Type B pancreatic cell (in vitro differentiated cells): ENCODE measurements at regions not wholly inside any gene's neighbourhood (a gene's known extent, or its start where the extent isn't known, plus 50 kb on each side); places are given as distances from the start of the nearest gene placed in this dataset.

Source experiments
- DNase-seq: peaks from one replicate; pipeline ENCODE4 v3.0.0; 2021; ENCODE audit warnings: mixed read lengths; ENCODE audit not compliant: unreplicated experiment; ENCODE audit errors: extremely low spot score
- H3K27ac Mint-ChIP-seq: 2 replicates; pipeline ENCODE4 v1.8.0; 2021; ENCODE audit warnings: mild to moderate bottlenecking, mixed read lengths
- H3K27me3 Mint-ChIP-seq: 2 replicates; pipeline ENCODE4 v1.8.0; 2021; ENCODE audit warnings: mixed read lengths
- H3K36me3 Mint-ChIP-seq: 2 replicates; pipeline ENCODE4 v1.8.0; 2021; ENCODE audit warnings: mixed read lengths
- H3K4me1 Mint-ChIP-seq: one replicate; pipeline ENCODE4 v1.8.0; 2021; ENCODE audit warnings: mixed read lengths; ENCODE audit not compliant: unreplicated experiment
- H3K4me3 Mint-ChIP-seq: 2 replicates; pipeline ENCODE4 v1.8.0; 2021; ENCODE audit warnings: mild to moderate bottlenecking, mixed read lengths
- H3K9me3 Mint-ChIP-seq: 2 replicates; pipeline ENCODE4 v1.8.0; 2021; ENCODE audit warnings: mixed read lengths
- CTCF ChIP-seq: fragments of 200-600 bp; sonication (generic); conservative IDR thresholded peaks from 2 replicates; pipeline ENCODE4 v1.5.0; 2021; ENCODE audit warnings: antibody characterized with exemption, mild to moderate bottlenecking

GRCh38 chr9:82375041-82375440, 386.5 kb downstream of the SPATA31D1 start:
- no peak for TF ChIP-seq CTCF
- Mint-ChIP-seq H3K4me3 (no peak overlapping the region), H3K4me1 (no peaks in the 10 kb centered on the region), H3K27ac (no peak overlapping the region), H3K36me3 (no peaks in the 10 kb centered on the region), H3K27me3 (peaks cover 6% of the 10 kb centered on the region), H3K9me3 (peaks cover 10% of the 10 kb centered on the region)
- no peak for DNase-seq

GRCh38 chr9:82376677-82377232, 388.2 kb downstream of the SPATA31D1 start:
- H3K4me1 Mint-ChIP-seq, result no peaks in the 10 kb centered on the region
- no peak for DNase-seq
- H3K9me3 Mint-ChIP-seq, result peaks cover 14% of the 10 kb centered on the region
- no peak overlapping the region for H3K4me3 Mint-ChIP-seq
- H3K27ac Mint-ChIP-seq, result no peak overlapping the region
- peaks cover under 1% of the 10 kb centered on the region for H3K27me3 Mint-ChIP-seq
- no peak for TF ChIP-seq CTCF
- H3K36me3 Mint-ChIP-seq, result no peaks in the 10 kb centered on the region

GRCh38 chr9:82382887-82383616, 394.5 kb downstream of the SPATA31D1 start:
- Mint-ChIP-seq H3K4me3 (no peak overlapping the region), H3K27ac (no peak overlapping the region), H3K9me3 (peaks cover 15% of the 10 kb centered on the region), H3K27me3 (peaks cover 3% of the 10 kb centered on the region), H3K36me3 (no peaks in the 10 kb centered on the region), H3K4me1 (no peaks in the 10 kb centered on the region)
- no peak for TF ChIP-seq CTCF
- no peak for DNase-seq

- no peak overlapping the region for H3K27ac Mint-ChIP-seq
- no peak overlapping the region for H3K4me3 Mint-ChIP-seq
- no peaks in the 10 kb centered on the region for H3K4me1 Mint-ChIP-seq
- no peak for TF ChIP-seq CTCF
- H3K27me3 Mint-ChIP-seq, result peaks cover 7% of the 10 kb centered on the region
- H3K36me3 Mint-ChIP-seq, result peaks cover 4% of the 10 kb centered on the region
- DNase-seq, result no peak
- H3K9me3 Mint-ChIP-seq, result peaks cover 24% of the 10 kb centered on the region
Measured at GRCh38 chr9:82385633-82386032, 397.1 kb downstream of the SPATA31D1 start.

- no peaks in the 10 kb centered on the region for H3K4me1 Mint-ChIP-seq
Measured at GRCh38 chr9:82397534-82397933, 409.0 kb downstream of the SPATA31D1 start.

More at GRCh38 chr9:82397534-82397933, 409.0 kb downstream of the SPATA31D1 start:
- no peak overlapping the region for H3K4me3 Mint-ChIP-seq
- no peak for TF ChIP-seq CTCF
- H3K36me3 Mint-ChIP-seq, result no peaks in the 10 kb centered on the region
- H3K27ac Mint-ChIP-seq, result no peak overlapping the region
- no peak for DNase-seq
- peaks cover 4% of the 10 kb centered on the region for H3K9me3 Mint-ChIP-seq
- peaks cover 4% of the 10 kb centered on the region for H3K27me3 Mint-ChIP-seq
